DND-41 (cell line): ENCODE measurements at regions not wholly inside any gene's neighbourhood (a gene's known extent, or its start where the extent isn't known, plus 50 kb on each side); places are given as distances from the start of the nearest gene placed in this dataset.

Experiments used
- ATAC-seq: fragments of 200-7000 bp; cut with Tn5 transposase; 3 replicates; pipeline ENCODE4 v1.9.1; 2021; ENCODE audit warnings: low read depth; ENCODE audit not compliant: insufficient read depth
- DNase-seq: peaks from one replicate; pipeline ENCODE4 v3.0.0-alpha.2; 2020
- H2AFZ ChIP-seq: 2 replicates; pipeline ENCODE4 v1.6.0; 2012; ENCODE audit warnings: low read depth, low read length
- H3K27ac ChIP-seq: 2 replicates; pipeline ENCODE4 v1.5.1; 2012; ENCODE audit warnings: low read length, inconsistent platforms
- H3K27me3 ChIP-seq: fragments of 200-600 bp; sonication (generic); 2 replicates; pipeline ENCODE4 v1.6.0; 2012; ENCODE audit warnings: low read length, mild to moderate bottlenecking, inconsistent platforms; ENCODE audit not compliant: insufficient read depth, poor library complexity
- H3K36me3 ChIP-seq: 2 replicates; pipeline ENCODE4 v1.5.1; 2012; ENCODE audit warnings: low read length, inconsistent platforms; ENCODE audit not compliant: insufficient read depth
- H3K4me1 ChIP-seq: 2 replicates; pipeline ENCODE4 v1.5.1; 2012; ENCODE audit warnings: mild to moderate bottlenecking, low read length; ENCODE audit not compliant: insufficient read depth
- H3K4me2 ChIP-seq: 2 replicates; pipeline ENCODE4 v1.6.0; 2012; ENCODE audit warnings: mild to moderate bottlenecking, moderate library complexity, low read length, inconsistent platforms; ENCODE audit not compliant: insufficient read depth
- H3K4me3 ChIP-seq, 2 experiments: fragments of 200-600 bp in 1 of 2; shearing (Covaris generic) in 1 of 2; 2 replicates each; pipeline ENCODE4 v1.5.1; 2012 to 2016; ENCODE audit warnings: inconsistent platforms in 2 of 2, low read length in 2 of 2, mild to moderate bottlenecking in 2 of 2, low read depth in 1 of 2, moderate library complexity in 1 of 2
- H3K79me2 ChIP-seq: 2 replicates; pipeline ENCODE4 v1.6.0; 2012; ENCODE audit warnings: low read length, inconsistent platforms; ENCODE audit not compliant: insufficient read depth
- H3K9ac ChIP-seq: 2 replicates; pipeline ENCODE4 v1.6.0; 2012; ENCODE audit warnings: low read depth, mild to moderate bottlenecking, inconsistent platforms, low read length, moderate library complexity
- H3K9me3 ChIP-seq: 2 replicates; pipeline ENCODE4 v1.5.1; 2012; ENCODE audit warnings: low read length, moderate library complexity, mild to moderate bottlenecking, inconsistent platforms; ENCODE audit not compliant: insufficient read depth, severe bottlenecking
- H4K20me1 ChIP-seq: 2 replicates; pipeline ENCODE4 v1.6.0; 2012; ENCODE audit warnings: low read length; ENCODE audit not compliant: insufficient read depth
- CTCF ChIP-seq: IDR thresholded peaks from 2 replicates; pipeline ENCODE4 v1.5.1; 2012; ENCODE audit warnings: borderline replicate concordance, low read length, moderate library complexity, mild to moderate bottlenecking; ENCODE audit not compliant: poor library complexity, severe bottlenecking; ENCODE audit errors: extremely low read depth
- EZH2 ChIP-seq: IDR thresholded peaks from 3 replicates; pipeline ENCODE4 v1.6.1; 2012; ENCODE audit warnings: borderline replicate concordance, low read depth, mild to moderate bottlenecking, moderate library complexity, low read length, inconsistent platforms; ENCODE audit not compliant: severe bottlenecking

GRCh38 chr10:58068809-58069208 is 198.9 kb downstream of the IPMK start:
- Histone ChIP-seq H2AFZ (no peak overlapping the region), H3K79me2 (no peaks in the 10 kb centered on the region), H3K27ac (no peak overlapping the region), H4K20me1 (no peaks in the 10 kb centered on the region), H3K9ac (no peak overlapping the region), H3K4me3 (no peak overlapping the region), H3K4me1 (no peaks in the 10 kb centered on the region), H3K4me2 (no peak overlapping the region), H3K27me3 (peaks cover 4% of the 10 kb centered on the region), H3K9me3 (no peaks in the 10 kb centered on the region), H3K36me3 (no peaks in the 10 kb centered on the region)
- DNase-seq (no peak), ATAC-seq (no peak)
- no peak for TF ChIP-seq CTCF
- TF ChIP-seq EZH2, result no peak

- Histone ChIP-seq H3K4me2 (no peak overlapping the region), H3K9ac (no peak overlapping the region), H3K36me3 (no peaks in the 10 kb centered on the region), H4K20me1 (no peaks in the 10 kb centered on the region), H2AFZ (no peak overlapping the region), H3K27ac (no peak overlapping the region), H3K79me2 (no peaks in the 10 kb centered on the region), H3K4me1 (no peaks in the 10 kb centered on the region), H3K9me3 (no peaks in the 10 kb centered on the region), H3K4me3 (no peak overlapping the region), H3K27me3 (peaks cover 4% of the 10 kb centered on the region)
- no peak for ATAC-seq
- TF ChIP-seq EZH2 (no peak), CTCF (no peak)
- no peak for DNase-seq
Observed at GRCh38 chr10:58066979-58067378, 200.7 kb downstream of the IPMK start.

GRCh38 chr10:58066126-58066525 is 201.6 kb downstream of the IPMK start:
- H4K20me1 ChIP-seq, result no peaks in the 10 kb centered on the region
- H3K4me2 ChIP-seq, result no peak overlapping the region
- no peaks in the 10 kb centered on the region for H3K4me1 ChIP-seq
- peaks cover 4% of the 10 kb centered on the region for H3K27me3 ChIP-seq
- H3K9me3 ChIP-seq, result no peaks in the 10 kb centered on the region
- no peak for TF ChIP-seq EZH2
- TF ChIP-seq CTCF, result no peak
- no peak overlapping the region for H2AFZ ChIP-seq
- H3K79me2 ChIP-seq, result no peaks in the 10 kb centered on the region
- no peak overlapping the region for H3K9ac ChIP-seq
- H3K27ac ChIP-seq, result no peak overlapping the region
- no peak overlapping the region for H3K4me3 ChIP-seq
- ATAC-seq, result no peak
- DNase-seq, result no peak
- no peaks in the 10 kb centered on the region for H3K36me3 ChIP-seq

GRCh38 chr10:58065529-58065815 is 202.2 kb downstream of the IPMK start:
- Histone ChIP-seq H3K27me3 (peaks cover 4% of the 10 kb centered on the region), H3K36me3 (no peaks in the 10 kb centered on the region), H2AFZ (no peak overlapping the region), H3K79me2 (no peaks in the 10 kb centered on the region), H3K9ac (no peak overlapping the region), H3K9me3 (no peaks in the 10 kb centered on the region), H4K20me1 (no peaks in the 10 kb centered on the region), H3K4me3 (no peak overlapping the region), H3K4me1 (no peaks in the 10 kb centered on the region), H3K27ac (no peak overlapping the region), H3K4me2 (no peak overlapping the region)
- ATAC-seq (no peak), DNase-seq (no peak)
- TF ChIP-seq CTCF (no peak), EZH2 (no peak)
